ENCODE measurements at regions not wholly inside any gene's neighbourhood (a gene's known extent, or its start where the extent isn't known, plus 50 kb on each side); places are given as distances from the start of the nearest gene placed in this dataset.
A peak's percentile ranks its signal among the peaks of the same experiment; 100 is the strongest.
"Not testable (repeated sequence)": the region's sequence is repeated elsewhere in the genome, so short reads cannot be mapped to it uniquely, and the experiment has no call there.

DNA sequence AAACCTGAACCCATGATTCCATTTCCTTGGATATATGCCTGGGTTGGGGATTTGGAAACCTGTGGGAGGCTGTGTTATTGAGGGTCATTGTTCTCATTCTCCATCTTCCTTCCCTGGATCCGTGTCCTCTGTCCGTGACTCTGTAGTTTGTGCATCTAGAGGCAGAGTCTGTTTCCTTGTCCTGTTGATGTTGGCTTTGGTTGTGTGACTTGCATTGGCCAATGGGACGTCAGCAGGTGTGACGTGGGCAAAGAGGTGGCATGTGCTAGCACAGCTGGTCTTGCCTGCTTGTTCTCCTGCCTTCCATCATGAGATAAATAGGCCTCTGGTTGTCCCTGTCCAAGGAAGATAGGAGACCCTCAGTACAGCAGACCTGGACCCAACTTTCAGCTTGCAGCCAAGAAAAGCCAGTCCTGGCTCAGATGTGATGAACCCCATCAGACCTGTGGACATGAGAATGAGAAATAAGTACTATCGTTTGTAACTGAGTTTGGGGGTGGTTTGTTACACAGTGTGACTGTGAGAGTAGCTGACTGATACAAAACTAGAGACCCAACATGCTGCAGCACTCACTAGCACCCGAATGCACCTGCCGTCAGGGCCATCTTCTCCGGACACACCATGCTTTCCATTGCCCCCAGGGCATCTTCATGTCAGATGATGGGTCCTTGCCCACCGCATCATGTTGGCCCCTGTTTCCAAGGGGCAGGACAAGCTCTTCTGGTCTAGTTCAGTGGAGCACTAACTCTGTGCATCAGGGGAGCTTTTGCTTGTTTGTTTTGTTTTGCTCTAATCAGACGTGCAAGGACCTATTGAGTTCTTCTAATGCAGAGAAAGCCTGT, 195.3 kb upstream of the SULF2 start:
- no peaks in the 10 kb centered on the region for H3K36me3 ChIP-seq (ENCODE audit: control insufficient read depth in 2 of 3, insufficient read depth in 3 of 3, low read length in 3 of 3)
- H3K9me3 ChIP-seq (ENCODE audit: control insufficient read depth in 2 of 3, insufficient read depth in 1 of 3, low read length in 3 of 3) = no peaks in the 10 kb centered on the region
- H3K9ac ChIP-seq (ENCODE audit: low read length in 3 of 3) = no peak overlapping the region
- no peak overlapping the region for H3K27ac ChIP-seq (ENCODE audit: low read depth in 2 of 2, low read length in 2 of 2)
- FAIRE-seq = no peak
- H3K4me3 ChIP-seq (ENCODE audit: low read length in 3 of 3) = no peak overlapping the region
- H3K27me3 ChIP-seq (ENCODE audit: control insufficient read depth, insufficient read depth, low read length) = no peaks in the 10 kb centered on the region
- TF ChIP-seq, protein P1, sequence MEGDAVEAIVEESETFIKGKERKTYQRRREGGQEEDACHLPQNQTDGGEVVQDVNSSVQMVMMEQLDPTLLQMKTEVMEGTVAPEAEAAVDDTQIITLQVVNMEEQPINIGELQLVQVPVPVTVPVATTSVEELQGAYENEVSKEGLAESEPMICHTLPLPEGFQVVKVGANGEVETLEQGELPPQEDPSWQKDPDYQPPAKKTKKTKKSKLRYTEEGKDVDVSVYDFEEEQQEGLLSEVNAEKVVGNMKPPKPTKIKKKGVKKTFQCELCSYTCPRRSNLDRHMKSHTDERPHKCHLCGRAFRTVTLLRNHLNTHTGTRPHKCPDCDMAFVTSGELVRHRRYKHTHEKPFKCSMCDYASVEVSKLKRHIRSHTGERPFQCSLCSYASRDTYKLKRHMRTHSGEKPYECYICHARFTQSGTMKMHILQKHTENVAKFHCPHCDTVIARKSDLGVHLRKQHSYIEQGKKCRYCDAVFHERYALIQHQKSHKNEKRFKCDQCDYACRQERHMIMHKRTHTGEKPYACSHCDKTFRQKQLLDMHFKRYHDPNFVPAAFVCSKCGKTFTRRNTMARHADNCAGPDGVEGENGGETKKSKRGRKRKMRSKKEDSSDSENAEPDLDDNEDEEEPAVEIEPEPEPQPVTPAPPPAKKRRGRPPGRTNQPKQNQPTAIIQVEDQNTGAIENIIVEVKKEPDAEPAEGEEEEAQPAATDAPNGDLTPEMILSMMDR (IDR thresholded peaks at IDR 0.05; ENCODE audit: borderline replicate concordance, extremely low read depth, insufficient read depth) = no peak
- intact Hi-C loops (cut with DNase I) = no loop called here
- no peak for DNase-seq
- H3K4me1 ChIP-seq (ENCODE audit: control insufficient read depth in 2 of 3, insufficient read depth in 2 of 3, low read depth in 1 of 3, low read length in 3 of 3) = no peaks in the 10 kb centered on the region

DNA sequence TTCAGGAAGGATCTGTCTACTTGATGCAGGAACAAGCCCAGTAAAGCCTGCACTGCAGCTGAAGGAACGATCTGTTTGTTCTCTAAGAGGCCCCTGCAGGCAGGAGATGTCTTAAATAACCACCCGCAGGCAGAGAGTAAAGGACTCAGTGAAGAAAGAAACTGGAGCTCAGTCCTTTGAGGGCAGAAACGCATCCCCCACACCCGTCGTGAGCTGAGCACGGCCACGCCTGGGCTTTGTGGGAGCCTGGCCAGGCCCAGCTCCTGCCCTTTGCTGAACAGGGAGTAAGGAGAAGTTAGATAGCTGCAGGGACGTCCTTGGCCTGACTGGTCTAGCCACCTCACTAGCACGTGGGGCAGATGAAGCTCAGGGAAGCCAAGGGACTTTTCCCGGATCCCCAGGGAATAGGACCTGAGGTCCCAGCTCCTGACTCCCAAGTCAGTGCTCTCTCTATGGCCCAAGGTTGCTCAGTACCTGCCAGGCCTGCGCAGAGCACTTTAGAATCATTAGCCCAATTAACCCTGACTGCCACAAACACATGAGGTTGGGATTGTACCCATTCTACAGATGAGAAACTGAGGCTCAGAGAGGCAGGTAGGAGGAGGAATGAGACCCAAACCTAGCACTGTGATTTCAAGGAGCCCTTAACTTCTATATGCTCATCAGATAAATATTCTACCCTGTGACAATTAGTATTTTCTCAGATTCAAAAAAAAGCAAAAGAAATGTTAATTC, 194.2 kb upstream of the SULF2 start:
- H3K4me3 ChIP-seq (ENCODE audit: low read length in 3 of 3); H3K9ac ChIP-seq (ENCODE audit: low read length in 3 of 3); H3K27ac ChIP-seq (ENCODE audit: low read depth in 2 of 2, low read length in 2 of 2); H3K36me3 ChIP-seq (ENCODE audit: control insufficient read depth in 2 of 3, insufficient read depth in 3 of 3, low read length in 3 of 3); H3K4me1 ChIP-seq (ENCODE audit: control insufficient read depth in 2 of 3, insufficient read depth in 2 of 3, low read depth in 1 of 3, low read length in 3 of 3); H3K27me3 ChIP-seq (ENCODE audit: control insufficient read depth, insufficient read depth, low read length); intact Hi-C loops (cut with DNase I); FAIRE-seq; H3K9me3 ChIP-seq (ENCODE audit: control insufficient read depth in 2 of 3, insufficient read depth in 1 of 3, low read length in 3 of 3): not testable (repeated sequence)
- DNase-seq = peak in 3 of 5 donors; percentile 39 to 59 (median 57)

DNA sequence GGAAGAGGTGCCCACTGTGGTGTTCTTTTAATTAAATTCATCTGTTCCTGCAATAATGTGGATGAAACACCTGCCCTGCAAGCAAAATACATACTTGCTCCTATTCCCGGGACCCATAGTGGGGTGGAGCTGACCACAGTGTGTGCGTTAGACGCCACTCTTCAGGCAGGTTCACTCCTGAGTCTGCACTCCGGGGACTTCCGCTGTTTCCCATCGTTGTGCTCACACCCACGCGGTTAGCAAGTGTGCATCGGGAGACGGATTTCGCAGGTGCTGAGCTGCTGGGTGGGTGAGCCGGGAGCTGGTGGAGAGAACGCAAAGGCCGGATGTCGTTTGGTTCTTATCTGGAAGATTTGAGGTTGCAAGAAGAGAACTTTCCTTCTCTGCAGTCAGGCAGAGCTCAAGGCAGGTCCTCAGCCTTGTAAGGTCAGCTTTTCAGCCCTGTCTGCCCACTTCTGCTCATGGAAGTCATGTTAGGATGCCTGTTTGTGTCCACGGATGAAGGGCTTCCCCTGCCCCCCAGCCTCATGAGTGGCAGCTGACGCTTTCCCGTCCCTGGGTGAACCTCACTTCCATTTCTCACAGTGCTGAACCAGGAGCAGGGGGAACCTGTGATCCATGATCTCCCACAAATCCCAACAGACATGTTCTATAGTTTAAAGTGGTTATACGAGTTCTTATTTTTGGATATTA, 193.3 kb upstream of the SULF2 start:
- H3K9ac ChIP-seq (ENCODE audit: low read length in 3 of 3); H3K27me3 ChIP-seq (ENCODE audit: control insufficient read depth, insufficient read depth, low read length); intact Hi-C loops (cut with DNase I); FAIRE-seq; H3K36me3 ChIP-seq (ENCODE audit: control insufficient read depth in 2 of 3, insufficient read depth in 3 of 3, low read length in 3 of 3); H3K4me3 ChIP-seq (ENCODE audit: low read length in 3 of 3); H3K4me1 ChIP-seq (ENCODE audit: control insufficient read depth in 2 of 3, insufficient read depth in 2 of 3, low read depth in 1 of 3, low read length in 3 of 3); H3K9me3 ChIP-seq (ENCODE audit: control insufficient read depth in 2 of 3, insufficient read depth in 1 of 3, low read length in 3 of 3); H3K27ac ChIP-seq (ENCODE audit: low read depth in 2 of 2, low read length in 2 of 2): not testable (repeated sequence)
- peak in 1 of 5 donors; percentile 31 for DNase-seq

DNA sequence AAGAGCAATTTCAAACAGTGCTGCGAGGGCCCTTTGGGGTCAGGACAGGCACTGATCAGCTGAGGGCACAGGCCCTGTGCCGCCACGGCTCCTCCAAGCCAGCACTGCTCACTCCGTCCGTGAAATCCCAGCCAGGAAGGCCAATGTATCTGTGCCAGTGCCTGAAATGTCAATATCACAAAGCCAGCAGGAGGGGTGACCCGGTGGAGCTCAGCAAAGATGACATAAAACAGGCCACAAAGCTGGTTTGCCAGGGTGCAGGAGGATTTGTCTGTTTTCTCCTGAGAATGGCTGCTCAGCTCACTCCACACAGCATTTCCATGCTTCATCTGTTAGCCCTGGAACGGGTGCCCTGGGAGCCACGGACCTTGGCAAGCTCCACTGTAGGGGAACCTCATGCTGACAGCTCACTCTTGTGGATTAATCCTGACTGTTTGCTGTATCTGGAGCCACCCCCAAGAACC, 192.5 kb upstream of the SULF2 start:
- H3K4me3 ChIP-seq (ENCODE audit: low read length in 3 of 3); H3K9me3 ChIP-seq (ENCODE audit: control insufficient read depth in 2 of 3, insufficient read depth in 1 of 3, low read length in 3 of 3); FAIRE-seq; H3K27ac ChIP-seq (ENCODE audit: low read depth in 2 of 2, low read length in 2 of 2); H3K36me3 ChIP-seq (ENCODE audit: control insufficient read depth in 2 of 3, insufficient read depth in 3 of 3, low read length in 3 of 3); H3K9ac ChIP-seq (ENCODE audit: low read length in 3 of 3); H3K27me3 ChIP-seq (ENCODE audit: control insufficient read depth, insufficient read depth, low read length); DNase-seq; intact Hi-C loops (cut with DNase I); H3K4me1 ChIP-seq (ENCODE audit: control insufficient read depth in 2 of 3, insufficient read depth in 2 of 3, low read depth in 1 of 3, low read length in 3 of 3): not testable (repeated sequence)

DNA sequence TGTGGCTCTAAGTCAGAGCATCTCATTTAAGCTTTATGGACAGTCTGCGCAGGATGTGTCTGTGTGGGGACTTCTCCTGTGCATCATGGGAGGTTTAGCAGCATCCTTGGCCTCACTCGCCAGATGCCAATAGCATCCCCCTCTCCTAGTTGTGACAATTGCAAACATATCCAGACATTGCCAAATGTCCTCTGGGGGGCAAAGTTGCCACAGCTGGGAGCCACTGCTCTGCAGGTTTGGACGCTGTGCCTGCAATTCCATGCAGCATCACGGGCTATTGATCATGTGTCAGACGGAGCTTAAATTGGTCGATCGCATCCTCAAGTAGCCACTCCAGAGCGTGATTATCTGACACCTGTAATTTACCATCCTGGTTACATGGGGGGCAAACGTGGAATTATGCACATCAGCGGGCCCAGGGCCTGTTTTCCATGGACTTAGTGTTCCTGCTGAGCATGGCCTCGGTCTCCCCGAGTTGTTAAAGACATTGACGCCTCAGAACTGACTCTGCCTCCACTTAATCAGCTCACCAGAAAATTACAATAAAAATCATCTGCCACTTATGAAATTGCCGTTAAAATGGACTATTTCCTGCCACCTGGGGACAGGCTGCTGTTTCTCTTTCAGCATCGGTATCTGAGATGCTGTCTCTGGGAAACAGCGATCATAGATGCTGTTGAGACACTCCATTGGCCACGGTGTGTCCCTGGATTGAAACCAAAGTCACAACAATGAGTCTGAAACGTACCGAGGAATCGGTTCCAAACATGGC, 191.9 kb upstream of the SULF2 start:
- H3K9ac ChIP-seq (ENCODE audit: low read length in 3 of 3); intact Hi-C loops (cut with DNase I); FAIRE-seq; H3K9me3 ChIP-seq (ENCODE audit: control insufficient read depth in 2 of 3, insufficient read depth in 1 of 3, low read length in 3 of 3); H3K4me3 ChIP-seq (ENCODE audit: low read length in 3 of 3); H3K27me3 ChIP-seq (ENCODE audit: control insufficient read depth, insufficient read depth, low read length); H3K27ac ChIP-seq (ENCODE audit: low read depth in 2 of 2, low read length in 2 of 2); H3K4me1 ChIP-seq (ENCODE audit: control insufficient read depth in 2 of 3, insufficient read depth in 2 of 3, low read depth in 1 of 3, low read length in 3 of 3); DNase-seq; H3K36me3 ChIP-seq (ENCODE audit: control insufficient read depth in 2 of 3, insufficient read depth in 3 of 3, low read length in 3 of 3): not testable (repeated sequence)
